Liver (tissue), 8 donors: ENCODE measurements at regions not wholly inside any gene's neighbourhood (a gene's known extent, or its start where the extent isn't known, plus 50 kb on each side); places are given as distances from the start of the nearest gene placed in this dataset.

Source experiments
- DNase-seq: peaks from one replicate; pipeline ENCODE4 v3.0.0-alpha.2; 2017; ENCODE audit warnings: low spot score
- H3K27ac ChIP-seq, 2 donors: one replicate each; pipeline ENCODE4 v1.7.0; 2013; ENCODE audit warnings: inconsistent platforms in 2 of 2, low read length in 2 of 2, control low read depth in 1 of 2, low read depth in 1 of 2, mild to moderate bottlenecking in 1 of 2
- H3K27me3 ChIP-seq, 4 donors: one replicate each; pipeline versions ENCODE4 v1.6.1 to v1.7.0; 2013; ENCODE audit warnings: low read length in 3 of 4, inconsistent platforms in 1 of 4, mild to moderate bottlenecking in 1 of 4, moderate library complexity in 1 of 4; ENCODE audit not compliant: control insufficient read depth in 4 of 4, insufficient read depth in 4 of 4
- H3K36me3 ChIP-seq, 4 donors: one replicate each; pipeline versions ENCODE4 v1.6.1 to v1.7.0; 2013; ENCODE audit warnings: low read length in 3 of 4, mild to moderate bottlenecking in 3 of 4, low read depth in 1 of 4, moderate library complexity in 1 of 4; ENCODE audit not compliant: control insufficient read depth in 4 of 4, insufficient read depth in 3 of 4
- H3K4me1 ChIP-seq, 4 donors: one replicate each; pipeline versions ENCODE4 v1.6.1 to v1.7.0; 2013; ENCODE audit warnings: low read length in 3 of 4, mild to moderate bottlenecking in 3 of 4, moderate library complexity in 1 of 4; ENCODE audit not compliant: control insufficient read depth in 4 of 4, insufficient read depth in 4 of 4
- H3K4me3 ChIP-seq, 3 donors: one replicate each; pipeline versions ENCODE4 v1.6.1 to v1.7.0; 2013; ENCODE audit warnings: low read length in 3 of 3, control low read depth in 1 of 3, low read depth in 1 of 3, mild to moderate bottlenecking in 1 of 3
- H3K9ac ChIP-seq, 2 donors: one replicate each; pipeline ENCODE4 v1.7.0; 2013; ENCODE audit warnings: low read length in 2 of 2, mild to moderate bottlenecking in 2 of 2, moderate library complexity in 2 of 2, control low read depth in 1 of 2, low read depth in 1 of 2
- H3K9me3 ChIP-seq, 4 donors: one replicate each; pipeline versions ENCODE4 v1.6.1 to v1.7.0; 2013; ENCODE audit warnings: low read length in 3 of 4; ENCODE audit not compliant: control insufficient read depth in 4 of 4
- EGR1 ChIP-seq, 2 donors: IDR thresholded peaks; 2 replicates each; pipeline ENCODE4 v1.6.1; 2016 to 2018; ENCODE audit warnings: antibody characterized with exemption in 2 of 2, low read depth in 2 of 2
- FOXA1 ChIP-seq: IDR thresholded peaks from 2 replicates; pipeline ENCODE4 v1.6.1; 2016; ENCODE audit warnings: antibody characterized with exemption
- GABPA ChIP-seq, 2 donors: IDR thresholded peaks in 1 of 2; conservative IDR thresholded peaks in 1 of 2; 2 replicates each; pipeline ENCODE4 v1.6.1; 2016; ENCODE audit warnings: antibody characterized with exemption in 2 of 2, mild to moderate bottlenecking in 1 of 2, moderate library complexity in 1 of 2
- HNF4A ChIP-seq, 2 donors: conservative IDR thresholded peaks; 2 replicates each; pipeline ENCODE4 v1.6.1; 2016; ENCODE audit warnings: antibody characterized with exemption in 2 of 2, mild to moderate bottlenecking in 2 of 2
- HNF4G ChIP-seq: IDR thresholded peaks from 2 replicates; pipeline ENCODE4 v1.6.1; 2016; ENCODE audit warnings: antibody characterized with exemption
- RXRA ChIP-seq, 2 donors: IDR thresholded peaks; 2 replicates each; pipeline ENCODE4 v1.6.1; 2017 to 2018; ENCODE audit warnings: antibody characterized with exemption in 2 of 2, mild to moderate bottlenecking in 1 of 2
- SP1 ChIP-seq: IDR thresholded peaks from 2 replicates; pipeline ENCODE4 v1.6.1; 2018; ENCODE audit warnings: antibody characterized with exemption, mild to moderate bottlenecking
- TAF1 ChIP-seq: conservative IDR thresholded peaks from 2 replicates; pipeline ENCODE4 v1.6.1; 2016; ENCODE audit warnings: antibody characterized with exemption, mild to moderate bottlenecking
- WGBS: extraction: QIAGEN DNeasy Blood & Tissue Kit; methylation state at CpG from one replicate; pipeline ENCODE4 v1.1.7; 2013; 5-methylcytosine and 5-hydroxymethylcytosine counted together
- TF ChIP-seq, protein P1 (sequence below): IDR thresholded peaks from 2 replicates; pipeline ENCODE4 v1.6.1; 2016; ENCODE audit warnings: antibody characterized with exemption
- TF ChIP-seq, protein P2 (sequence below): IDR thresholded peaks from 2 replicates; pipeline ENCODE4 v1.6.1; 2016; ENCODE audit warnings: antibody characterized with exemption
- TF ChIP-seq, protein P3 (sequence below): IDR thresholded peaks from 2 replicates; pipeline ENCODE4 v1.6.1; 2016; ENCODE audit warnings: antibody characterized with exemption
- TF ChIP-seq, protein P4 (sequence below): fragments of 150-350 bp; IDR thresholded peaks from 2 replicates; pipeline ENCODE4 v1.5.1; 2017; ENCODE audit warnings: improper control_type of control experiment, low read depth, low read length; ENCODE audit not compliant: missing input control
- donor health status: healthy.
- donor health status: healthy.
- donor health status: healthy.
- donor health status: healthy.
- donor health status: healthy.

DNA sequence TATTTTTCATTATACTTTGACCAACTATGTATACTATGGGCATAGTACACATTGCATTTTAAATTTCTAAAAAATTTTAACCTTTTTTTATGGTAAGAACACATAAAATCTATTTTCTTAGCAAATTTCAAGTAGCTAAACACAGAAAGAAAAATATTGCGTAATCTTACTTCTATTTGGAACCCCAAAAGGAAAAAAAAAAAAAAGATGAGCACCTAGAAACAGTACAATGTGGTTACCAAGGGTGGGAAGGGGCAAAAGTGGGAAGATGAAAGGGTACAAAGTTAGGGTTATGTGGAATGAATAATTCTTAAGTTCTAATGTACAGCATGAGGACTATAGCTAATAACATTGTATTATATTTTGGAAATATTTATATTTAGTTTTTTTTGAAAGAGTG is 205.0 kb upstream of the EPHA4 start:
- TF ChIP-seq, protein P1, sequence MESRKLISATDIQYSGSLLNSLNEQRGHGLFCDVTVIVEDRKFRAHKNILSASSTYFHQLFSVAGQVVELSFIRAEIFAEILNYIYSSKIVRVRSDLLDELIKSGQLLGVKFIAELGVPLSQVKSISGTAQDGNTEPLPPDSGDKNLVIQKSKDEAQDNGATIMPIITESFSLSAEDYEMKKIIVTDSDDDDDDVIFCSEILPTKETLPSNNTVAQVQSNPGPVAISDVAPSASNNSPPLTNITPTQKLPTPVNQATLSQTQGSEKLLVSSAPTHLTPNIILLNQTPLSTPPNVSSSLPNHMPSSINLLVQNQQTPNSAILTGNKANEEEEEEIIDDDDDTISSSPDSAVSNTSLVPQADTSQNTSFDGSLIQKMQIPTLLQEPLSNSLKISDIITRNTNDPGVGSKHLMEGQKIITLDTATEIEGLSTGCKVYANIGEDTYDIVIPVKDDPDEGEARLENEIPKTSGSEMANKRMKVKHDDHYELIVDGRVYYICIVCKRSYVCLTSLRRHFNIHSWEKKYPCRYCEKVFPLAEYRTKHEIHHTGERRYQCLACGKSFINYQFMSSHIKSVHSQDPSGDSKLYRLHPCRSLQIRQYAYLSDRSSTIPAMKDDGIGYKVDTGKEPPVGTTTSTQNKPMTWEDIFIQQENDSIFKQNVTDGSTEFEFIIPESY = no peak
- no peak for TF ChIP-seq EGR1 (IDR thresholded peaks at IDR 0.05; ENCODE audit: low read depth in 2 of 2)
- TF ChIP-seq, protein P2, sequence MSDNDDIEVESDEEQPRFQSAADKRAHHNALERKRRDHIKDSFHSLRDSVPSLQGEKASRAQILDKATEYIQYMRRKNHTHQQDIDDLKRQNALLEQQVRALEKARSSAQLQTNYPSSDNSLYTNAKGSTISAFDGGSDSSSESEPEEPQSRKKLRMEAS = no peak
- TF ChIP-seq, protein P3, sequence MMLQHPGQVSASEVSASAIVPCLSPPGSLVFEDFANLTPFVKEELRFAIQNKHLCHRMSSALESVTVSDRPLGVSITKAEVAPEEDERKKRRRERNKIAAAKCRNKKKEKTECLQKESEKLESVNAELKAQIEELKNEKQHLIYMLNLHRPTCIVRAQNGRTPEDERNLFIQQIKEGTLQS = no peak
- no peak for TF ChIP-seq SP1
- TF ChIP-seq FOXA1 = no peak
- no peak for TF ChIP-seq HNF4A (conservative IDR thresholded peaks at IDR 0.05)
- TF ChIP-seq GABPA (IDR thresholded peaks at IDR 0.05 in 1 of 2, conservative IDR thresholded peaks at IDR 0.05 in 1 of 2) = no peak
- TF ChIP-seq, protein P4, sequence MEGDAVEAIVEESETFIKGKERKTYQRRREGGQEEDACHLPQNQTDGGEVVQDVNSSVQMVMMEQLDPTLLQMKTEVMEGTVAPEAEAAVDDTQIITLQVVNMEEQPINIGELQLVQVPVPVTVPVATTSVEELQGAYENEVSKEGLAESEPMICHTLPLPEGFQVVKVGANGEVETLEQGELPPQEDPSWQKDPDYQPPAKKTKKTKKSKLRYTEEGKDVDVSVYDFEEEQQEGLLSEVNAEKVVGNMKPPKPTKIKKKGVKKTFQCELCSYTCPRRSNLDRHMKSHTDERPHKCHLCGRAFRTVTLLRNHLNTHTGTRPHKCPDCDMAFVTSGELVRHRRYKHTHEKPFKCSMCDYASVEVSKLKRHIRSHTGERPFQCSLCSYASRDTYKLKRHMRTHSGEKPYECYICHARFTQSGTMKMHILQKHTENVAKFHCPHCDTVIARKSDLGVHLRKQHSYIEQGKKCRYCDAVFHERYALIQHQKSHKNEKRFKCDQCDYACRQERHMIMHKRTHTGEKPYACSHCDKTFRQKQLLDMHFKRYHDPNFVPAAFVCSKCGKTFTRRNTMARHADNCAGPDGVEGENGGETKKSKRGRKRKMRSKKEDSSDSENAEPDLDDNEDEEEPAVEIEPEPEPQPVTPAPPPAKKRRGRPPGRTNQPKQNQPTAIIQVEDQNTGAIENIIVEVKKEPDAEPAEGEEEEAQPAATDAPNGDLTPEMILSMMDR = no peak
- no peak for DNase-seq
- no peaks in the 10 kb centered on the region for H3K27me3 ChIP-seq
- H3K4me3 ChIP-seq = no peak overlapping the region
- no peak overlapping the region for H3K27ac ChIP-seq
- H3K9me3 ChIP-seq = no peaks in the 10 kb centered on the region
- H3K9ac ChIP-seq = no peak overlapping the region
- no peaks in the 10 kb centered on the region for H3K36me3 ChIP-seq
- 78% methylated on average over 1 of the region's 1 CpG for WGBS
- no peaks in the 10 kb centered on the region for H3K4me1 ChIP-seq

DNA sequence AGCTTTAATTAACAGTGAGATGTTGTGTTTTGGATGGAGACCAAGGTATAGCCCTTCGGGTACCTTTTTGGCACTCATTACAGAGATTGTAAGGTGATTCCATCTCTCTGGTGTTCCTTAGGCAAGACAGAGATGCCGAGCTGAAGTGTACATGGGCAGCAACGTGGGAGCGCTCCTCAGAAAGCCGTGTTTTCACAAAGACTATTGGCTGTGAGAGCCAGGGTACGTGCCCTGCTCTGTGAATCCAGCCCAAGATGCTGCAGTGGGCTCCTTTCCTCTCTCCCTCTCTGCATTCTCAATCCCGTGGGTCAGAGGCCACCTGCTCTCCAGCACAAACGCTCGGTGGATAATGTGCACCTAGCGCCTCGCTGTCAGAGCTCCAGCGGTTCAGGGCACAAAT is 203.0 kb upstream of the EPHA4 start:
- WGBS = 79% methylated on average over 12 of the region's 12 CpGs
- Histone ChIP-seq H3K4me3 (no peak overlapping the region), H3K36me3 (no peaks in the 10 kb centered on the region), H3K9ac (no peak overlapping the region), H3K27me3 (no peaks in the 10 kb centered on the region), H3K9me3 (no peaks in the 10 kb centered on the region), H3K4me1 (no peaks in the 10 kb centered on the region), H3K27ac (no peak overlapping the region)
- TF ChIP-seq FOXA1 (no peak), HNF4G (no peak), RXRA (IDR thresholded peaks at IDR 0.05) (no peak), GABPA (IDR thresholded peaks at IDR 0.05 in 1 of 2, conservative IDR thresholded peaks at IDR 0.05 in 1 of 2) (no peak), TAF1 (no peak)
- TF ChIP-seq, protein P4 = no peak
- TF ChIP-seq, protein P2 = no peak
- DNase-seq = no peak
